Smooth muscle cell (in vitro differentiated cells): ENCODE measurements at regions not wholly inside any gene's neighbourhood (a gene's known extent, or its start where the extent isn't known, plus 50 kb on each side); places are given as distances from the start of the nearest gene placed in this dataset.

Source experiments
- DNase-seq: peaks from one replicate; lab custom pipeline; 2025; ENCODE audit not compliant: unreplicated experiment; lab: John Stamatoyannopoulos, UW
- H2AFZ ChIP-seq: fragments of 200-600 bp; sonication (generic); 2 replicates; pipeline ENCODE4 v1.6.0; 2016; ENCODE audit warnings: antibody characterized with exemption, low read depth, mild to moderate bottlenecking
- H3F3A ChIP-seq: fragments of 200-600 bp; sonication (generic); 2 replicates; pipeline ENCODE4 v1.6.0; 2017; ENCODE audit warnings: antibody characterized with exemption, low read depth
- H3K27ac ChIP-seq: fragments of 200-600 bp; sonication (generic); 2 replicates; pipeline ENCODE4 v1.5.1; 2016; ENCODE audit warnings: low read depth, mild to moderate bottlenecking
- H3K27me3 ChIP-seq: fragments of 200-600 bp; sonication (generic); 2 replicates; pipeline ENCODE4 v1.6.1; 2016; ENCODE audit warnings: low read depth, mild to moderate bottlenecking
- H3K36me3 ChIP-seq: fragments of 200-600 bp; sonication (generic); 2 replicates; pipeline ENCODE4 v1.5.1; 2016; ENCODE audit warnings: low read depth
- H3K4me1 ChIP-seq: fragments of 200-600 bp; sonication (generic); 2 replicates; pipeline ENCODE4 v1.5.1; 2016; ENCODE audit warnings: low read depth
- H3K4me2 ChIP-seq: fragments of 200-600 bp; sonication (generic); 2 replicates; pipeline ENCODE4 v1.6.0; 2016; ENCODE audit warnings: mild to moderate bottlenecking
- H3K4me3 ChIP-seq: fragments of 200-600 bp; sonication (generic); 2 replicates; pipeline ENCODE4 v1.5.1; 2016; ENCODE audit warnings: mild to moderate bottlenecking
- H3K79me2 ChIP-seq: fragments of 200-600 bp; sonication (generic); 2 replicates; pipeline ENCODE4 v1.6.0; 2016; ENCODE audit warnings: low read depth, mild to moderate bottlenecking
- H3K9ac ChIP-seq: fragments of 200-600 bp; sonication (generic); 2 replicates; pipeline ENCODE4 v1.6.0; 2016; ENCODE audit warnings: low read depth
- H3K9me3 ChIP-seq: fragments of 200-600 bp; sonication (generic); replicated peaks from 2 replicates; pipeline ENCODE4 v1.5.1; 2016; ENCODE audit warnings: low read depth
- H4K20me1 ChIP-seq: fragments of 200-600 bp; sonication (generic); 2 replicates; pipeline ENCODE4 v1.6.0; 2016; ENCODE audit warnings: low read depth
- WGBS: methylation state at CpG from one replicate; pipeline ENCODE4 v1.1.7; 2016; ENCODE audit warnings: low lambda C conversion rate; 5-methylcytosine and 5-hydroxymethylcytosine counted together
- TF ChIP-seq, protein P1 (sequence below): fragments of 200-600 bp; sonication (generic); IDR thresholded peaks from 2 replicates; pipeline ENCODE4 v1.5.1; 2017; ENCODE audit warnings: borderline replicate concordance, mild to moderate bottlenecking, antibody characterized with exemption; ENCODE audit not compliant: insufficient read depth, poor library complexity, severe bottlenecking

DNA sequence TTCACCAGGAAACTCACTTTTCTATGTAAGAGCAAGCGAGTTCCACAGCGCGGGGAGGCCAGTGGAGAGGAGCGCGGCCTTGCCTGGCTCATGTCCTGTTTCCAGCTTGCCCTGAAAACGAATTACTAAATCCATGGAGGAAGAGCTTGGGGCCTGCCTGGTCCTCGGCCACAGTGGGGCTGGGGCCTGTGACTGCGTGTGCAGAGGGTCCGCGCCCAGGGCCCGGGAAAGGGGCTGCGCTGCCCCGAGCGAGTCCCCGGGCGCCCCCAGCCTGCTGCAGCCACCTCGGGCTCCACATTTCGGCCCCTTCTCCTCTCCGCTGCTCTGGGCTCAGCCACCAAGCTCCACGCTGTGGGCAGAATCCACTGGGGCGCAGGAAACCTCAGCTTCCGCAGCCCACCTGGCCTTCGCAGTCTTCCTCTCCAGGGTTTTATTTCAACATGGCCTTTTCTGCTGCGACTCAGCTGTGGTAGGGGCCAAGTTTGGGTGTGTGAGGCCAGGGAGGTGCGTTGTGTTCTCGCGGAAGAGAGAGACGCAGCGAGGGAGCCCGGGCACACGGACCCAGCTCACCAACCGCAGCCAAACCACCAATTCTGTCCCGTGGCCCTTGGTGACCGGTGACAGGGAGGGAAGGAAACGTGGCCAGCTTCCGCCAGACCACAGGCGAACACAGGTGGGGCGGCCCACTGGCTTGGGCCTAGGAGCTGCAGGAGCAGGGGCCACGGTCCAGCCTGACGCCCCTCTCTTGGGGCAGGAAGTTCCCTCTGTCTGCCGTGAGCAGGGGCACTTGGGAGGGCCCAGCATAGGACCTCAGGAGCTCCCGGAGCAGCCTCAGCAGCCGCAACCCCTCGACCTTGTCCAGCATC is 211.4 kb downstream of the ERMARD start:
- Histone ChIP-seq H3K27ac (no peak overlapping the region), H3K79me2 (no peaks in the 10 kb centered on the region), H3F3A (no peaks in the 10 kb centered on the region), H2AFZ (peak overlapping the region; percentile 95), H3K36me3 (no peaks in the 10 kb centered on the region), H3K27me3 (no peaks in the 10 kb centered on the region), H3K9me3 (no peaks in the 10 kb centered on the region), H3K4me2 (peak overlapping the region; percentile 95), H3K9ac (no peak overlapping the region), H4K20me1 (no peaks in the 10 kb centered on the region), H3K4me3 (peak overlapping the region; percentile 64), H3K4me1 (no peaks in the 10 kb centered on the region)
- 93% methylated on average over 42 of the region's 44 CpGs for WGBS
- TF ChIP-seq, protein P1, sequence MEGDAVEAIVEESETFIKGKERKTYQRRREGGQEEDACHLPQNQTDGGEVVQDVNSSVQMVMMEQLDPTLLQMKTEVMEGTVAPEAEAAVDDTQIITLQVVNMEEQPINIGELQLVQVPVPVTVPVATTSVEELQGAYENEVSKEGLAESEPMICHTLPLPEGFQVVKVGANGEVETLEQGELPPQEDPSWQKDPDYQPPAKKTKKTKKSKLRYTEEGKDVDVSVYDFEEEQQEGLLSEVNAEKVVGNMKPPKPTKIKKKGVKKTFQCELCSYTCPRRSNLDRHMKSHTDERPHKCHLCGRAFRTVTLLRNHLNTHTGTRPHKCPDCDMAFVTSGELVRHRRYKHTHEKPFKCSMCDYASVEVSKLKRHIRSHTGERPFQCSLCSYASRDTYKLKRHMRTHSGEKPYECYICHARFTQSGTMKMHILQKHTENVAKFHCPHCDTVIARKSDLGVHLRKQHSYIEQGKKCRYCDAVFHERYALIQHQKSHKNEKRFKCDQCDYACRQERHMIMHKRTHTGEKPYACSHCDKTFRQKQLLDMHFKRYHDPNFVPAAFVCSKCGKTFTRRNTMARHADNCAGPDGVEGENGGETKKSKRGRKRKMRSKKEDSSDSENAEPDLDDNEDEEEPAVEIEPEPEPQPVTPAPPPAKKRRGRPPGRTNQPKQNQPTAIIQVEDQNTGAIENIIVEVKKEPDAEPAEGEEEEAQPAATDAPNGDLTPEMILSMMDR: no peak
- no peak for DNase-seq

DNA sequence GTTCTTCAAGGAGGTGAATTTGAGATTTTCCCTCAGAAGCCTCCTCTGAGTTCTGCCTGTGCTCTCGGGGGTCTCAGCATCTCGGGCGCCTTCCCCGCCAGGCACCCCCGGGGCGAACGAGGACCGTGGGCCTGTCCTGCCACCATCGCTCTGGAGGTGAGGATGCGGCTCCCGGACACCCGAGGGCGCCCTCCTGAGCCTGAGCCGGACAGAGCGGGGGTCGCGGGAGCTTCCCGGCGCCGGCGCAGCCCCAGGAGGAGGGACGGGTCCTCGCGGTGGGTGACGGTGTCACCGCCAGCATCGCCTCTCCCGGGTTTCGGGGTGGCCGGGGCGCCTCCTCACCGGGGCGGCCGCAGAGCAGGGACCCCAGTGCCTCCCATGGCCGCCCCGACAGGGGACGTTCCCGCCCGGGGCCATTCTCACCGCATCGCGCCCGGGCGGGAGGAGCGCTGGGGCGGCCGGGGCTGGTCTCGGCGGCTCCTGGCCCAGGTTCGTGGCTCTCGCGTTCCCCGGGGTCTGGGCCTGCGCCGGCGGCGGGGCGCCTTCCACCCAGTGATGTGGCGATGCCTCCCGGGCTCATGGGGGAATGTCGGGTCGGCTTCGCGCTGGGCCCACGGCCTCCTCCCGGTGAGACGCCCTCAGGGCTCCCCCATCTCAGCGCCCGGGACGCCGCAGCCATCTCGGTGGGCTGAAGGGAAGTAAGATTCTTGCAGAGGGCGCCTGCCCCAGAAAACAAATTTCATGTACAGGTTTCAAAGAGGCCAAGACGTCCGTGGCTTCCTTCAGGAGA is 210.5 kb downstream of the ERMARD start:
- H3K4me3 ChIP-seq: peak overlapping the region; percentile 64
- H3K79me2 ChIP-seq: no peaks in the 10 kb centered on the region
- no peak overlapping the region for H3K27ac ChIP-seq
- no peaks in the 10 kb centered on the region for H3K4me1 ChIP-seq
- no peaks in the 10 kb centered on the region for H4K20me1 ChIP-seq
- H3K9me3 ChIP-seq: no peaks in the 10 kb centered on the region
- H2AFZ ChIP-seq: peak overlapping the region; percentile 95
- DNase-seq: peak; percentile 38
- TF ChIP-seq, protein P1: peak; percentile 53
- H3K27me3 ChIP-seq: no peaks in the 10 kb centered on the region
- no peaks in the 10 kb centered on the region for H3F3A ChIP-seq
- whole genome bisulfite sequencing: 17% methylated on average over 64 of the region's 75 CpGs
- peak overlapping the region; percentile 54 for H3K9ac ChIP-seq
- H3K4me2 ChIP-seq: peak overlapping the region; percentile 95
- H3K36me3 ChIP-seq: no peaks in the 10 kb centered on the region

DNA sequence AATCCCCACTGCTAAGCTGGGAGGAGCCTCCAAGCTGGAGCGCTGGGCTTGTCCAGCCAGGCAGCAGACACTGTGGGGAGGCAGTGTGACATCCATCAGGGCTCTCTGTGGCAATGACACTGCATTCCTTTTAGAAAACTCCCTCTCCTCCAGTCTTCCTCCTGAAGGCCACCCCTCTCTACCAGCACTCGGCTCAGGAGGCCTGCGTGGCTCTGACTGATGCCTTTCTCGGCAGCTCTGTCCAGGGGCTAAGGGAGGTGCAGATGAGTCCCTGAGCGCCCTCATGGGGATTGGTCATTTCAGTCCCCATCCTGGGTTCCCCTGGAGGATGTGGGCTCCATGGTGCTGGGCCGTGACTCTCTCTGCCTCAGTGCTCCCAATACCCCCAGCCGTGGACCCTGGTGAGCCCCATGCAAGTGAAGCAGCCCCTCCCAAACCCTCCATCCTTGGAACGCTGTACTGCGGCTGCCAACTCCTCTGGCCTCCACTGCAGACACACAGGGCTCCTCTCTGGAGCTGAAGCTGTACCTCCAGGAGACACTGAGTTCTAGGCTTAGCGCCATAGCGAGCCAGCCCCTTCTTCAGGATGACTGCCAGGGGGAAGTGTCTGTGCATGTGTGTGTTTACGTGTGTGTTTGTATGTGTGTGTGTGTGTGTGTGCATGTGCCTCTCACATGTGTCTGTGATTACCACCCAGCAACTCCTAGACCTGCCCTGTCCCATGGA is 209.6 kb downstream of the ERMARD start:
- H3K27me3 ChIP-seq: no peaks in the 10 kb centered on the region
- WGBS: 85% methylated on average over 12 of the region's 12 CpGs
- H3K9ac ChIP-seq: no peak overlapping the region
- no peaks in the 10 kb centered on the region for H3F3A ChIP-seq
- no peak overlapping the region for H3K4me2 ChIP-seq
- H4K20me1 ChIP-seq: no peaks in the 10 kb centered on the region
- TF ChIP-seq, protein P1: no peak
- no peaks in the 10 kb centered on the region for H3K9me3 ChIP-seq
- H3K27ac ChIP-seq: no peak overlapping the region
- H2AFZ ChIP-seq: no peak overlapping the region
- H3K4me1 ChIP-seq: no peaks in the 10 kb centered on the region
- H3K79me2 ChIP-seq: no peaks in the 10 kb centered on the region
- H3K36me3 ChIP-seq: no peaks in the 10 kb centered on the region
- H3K4me3 ChIP-seq: no peak overlapping the region
- no peak for DNase-seq
